ENCODE measurements at regions not wholly inside any gene's neighbourhood (a gene's known extent, or its start where the extent isn't known, plus 50 kb on each side); places are given as distances from the start of the nearest gene placed in this dataset.

- TF ChIP-seq CTCF (IDR thresholded peaks at IDR 0.05) (no peak), POLR2A (IDR thresholded peaks at IDR 0.05) (no peak)
Measured at GRCh38 chr7:73919694-73920375, 58.9 kb downstream of the TMEM270 start.
